Heart left ventricle (tissue), 13 donors: ENCODE measurements at regions not wholly inside any gene's neighbourhood (a gene's known extent, or its start where the extent isn't known, plus 50 kb on each side); places are given as distances from the start of the nearest gene placed in this dataset.

Experiments used
- POLR2A ChIP-seq, 2 donors: fragments of 450-650 bp; IDR thresholded peaks; one replicate each; pipeline ENCODE4 v1.6.1; 2017; ENCODE audit warnings: antibody characterized with exemption in 2 of 2, mild to moderate bottlenecking in 2 of 2, moderate library complexity in 2 of 2
- TF ChIP-seq, protein P1 (sequence below), 12 donors: fragments of 200-600 bp; sonication (generic) in 4 of 12; IDR thresholded peaks; one replicate each; pipeline versions ENCODE4 v1.5.0 to v1.8.0; 2018 to 2022; ENCODE audit warnings: antibody characterized with exemption in 12 of 12, mild to moderate bottlenecking in 5 of 12
- donor health status: ischemic (EF 13 %, LVEDD 7.1; RV severe dilation, severe dysfunction).
- donor health status: DM: no; HTN: yes; CAD: no.
- donor health status: DM: no; HTN: no; CAD: no.
- donor health status: ischemic (EF 25% LVEDD 6.9; RV normal size, moderate dysfunction).
- donor health status: ischemic (EF 25% LVEDD 5.7; RV mildly dilated, moderate dysfunction).
- donor health status: ischemic (EF 35%, LVEDD 5.7; RV mildly dilated, moderate dysfunction).
- donor health status: nonischemic (EF 11% LVEDD 7.7; RV severe dilation, severe dysfunction).
- donor health status: DM: yes; HTN: yes; CAD: no.
- donor health status: PGD.
- donor health status: ischemic (EF 29% LVEDD 5.4; RV normal size, mild dysfunction).
- donor health status: nonischemic (EF 23%, LVEDD 6.1; RV moderate dilation, normal function).

DNA sequence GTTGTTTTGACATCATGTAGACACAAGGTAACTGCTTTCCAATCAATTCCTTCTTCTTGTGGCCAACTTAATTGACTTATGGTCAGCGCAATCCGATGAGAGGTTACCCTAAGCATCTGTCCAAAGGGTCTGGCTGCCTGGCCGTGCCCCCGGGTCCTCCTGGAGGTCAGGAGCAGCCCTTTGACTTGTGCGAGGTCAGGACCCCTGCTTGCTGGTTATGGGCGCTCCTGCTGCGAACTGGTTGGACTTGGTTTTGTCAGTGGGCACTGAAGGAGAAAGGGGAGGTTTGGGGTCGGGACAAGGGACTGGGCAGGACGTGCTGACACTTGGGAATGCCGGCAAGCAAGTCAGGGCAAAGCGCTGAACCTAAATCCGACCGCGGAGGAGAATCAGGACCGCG, 215.6 kb downstream of the QKI start:
- TF ChIP-seq, protein P1, sequence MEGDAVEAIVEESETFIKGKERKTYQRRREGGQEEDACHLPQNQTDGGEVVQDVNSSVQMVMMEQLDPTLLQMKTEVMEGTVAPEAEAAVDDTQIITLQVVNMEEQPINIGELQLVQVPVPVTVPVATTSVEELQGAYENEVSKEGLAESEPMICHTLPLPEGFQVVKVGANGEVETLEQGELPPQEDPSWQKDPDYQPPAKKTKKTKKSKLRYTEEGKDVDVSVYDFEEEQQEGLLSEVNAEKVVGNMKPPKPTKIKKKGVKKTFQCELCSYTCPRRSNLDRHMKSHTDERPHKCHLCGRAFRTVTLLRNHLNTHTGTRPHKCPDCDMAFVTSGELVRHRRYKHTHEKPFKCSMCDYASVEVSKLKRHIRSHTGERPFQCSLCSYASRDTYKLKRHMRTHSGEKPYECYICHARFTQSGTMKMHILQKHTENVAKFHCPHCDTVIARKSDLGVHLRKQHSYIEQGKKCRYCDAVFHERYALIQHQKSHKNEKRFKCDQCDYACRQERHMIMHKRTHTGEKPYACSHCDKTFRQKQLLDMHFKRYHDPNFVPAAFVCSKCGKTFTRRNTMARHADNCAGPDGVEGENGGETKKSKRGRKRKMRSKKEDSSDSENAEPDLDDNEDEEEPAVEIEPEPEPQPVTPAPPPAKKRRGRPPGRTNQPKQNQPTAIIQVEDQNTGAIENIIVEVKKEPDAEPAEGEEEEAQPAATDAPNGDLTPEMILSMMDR (IDR thresholded peaks at IDR 0.05): no peak
- no peak for TF ChIP-seq POLR2A (IDR thresholded peaks at IDR 0.05)
